AG10803 (cell line): ENCODE measurements at regions not wholly inside any gene's neighbourhood (a gene's known extent, or its start where the extent isn't known, plus 50 kb on each side); places are given as distances from the start of the nearest gene placed in this dataset.
A peak's percentile ranks its signal among the peaks of the same experiment; 100 is the strongest.

Source experiments
- DNase-seq: peaks from one replicate; pipeline ENCODE4 v3.0.0; 2010; ENCODE audit warnings: low read depth
- H3K4me3 ChIP-seq: 2 replicates; pipeline ENCODE4 v1.5.1; 2011; ENCODE audit warnings: mild to moderate bottlenecking, low read length, control low read depth
- CTCF ChIP-seq: conservative IDR thresholded peaks from 2 replicates; pipeline ENCODE4 v1.5.1; 2011; ENCODE audit warnings: mild to moderate bottlenecking, low read length, control low read depth, inconsistent platforms

DNA sequence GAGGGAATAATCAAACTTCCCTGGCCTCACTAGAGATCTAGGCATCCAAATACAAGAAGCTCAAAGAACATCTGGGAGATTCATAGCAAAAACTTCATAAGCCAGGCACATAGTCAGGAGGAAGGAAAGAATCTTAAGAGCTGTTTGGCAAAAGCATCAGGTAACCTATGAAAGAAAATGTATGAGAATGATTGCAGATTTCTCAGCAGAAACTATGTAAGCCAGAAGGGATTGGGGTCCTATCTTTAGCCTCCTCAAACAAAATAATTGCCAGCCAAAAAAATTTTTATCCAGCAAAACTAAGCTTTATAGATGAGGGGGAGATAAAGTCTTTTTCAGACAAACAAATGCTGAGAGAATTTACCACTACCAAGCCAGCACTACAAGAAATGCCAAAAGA lies 1036.3 kb downstream of the TBL1XR1 start:
- no peak for DNase-seq
- no peak for TF ChIP-seq CTCF
- no peak overlapping the region for H3K4me3 ChIP-seq

DNA sequence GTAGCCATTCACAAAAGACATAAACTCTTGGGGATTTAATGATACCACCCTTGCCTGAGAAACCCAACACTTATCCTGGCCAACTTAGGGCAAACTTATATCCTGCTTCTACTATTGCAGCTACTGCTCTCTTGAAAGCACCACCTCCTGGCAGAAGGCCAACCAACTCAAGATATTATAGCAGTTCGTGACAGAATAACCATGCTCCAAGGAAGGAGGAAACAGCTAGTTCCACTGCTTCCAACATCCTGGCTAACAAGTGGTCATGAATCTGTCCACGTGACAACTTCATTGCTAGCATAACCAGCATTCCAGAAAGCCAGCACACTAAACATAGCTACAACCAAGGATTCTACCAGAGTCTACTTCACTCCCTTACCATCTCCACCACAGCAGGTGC lies 1037.5 kb downstream of the TBL1XR1 start:
- TF ChIP-seq CTCF: no peak
- DNase-seq: peak; percentile 0

DNA sequence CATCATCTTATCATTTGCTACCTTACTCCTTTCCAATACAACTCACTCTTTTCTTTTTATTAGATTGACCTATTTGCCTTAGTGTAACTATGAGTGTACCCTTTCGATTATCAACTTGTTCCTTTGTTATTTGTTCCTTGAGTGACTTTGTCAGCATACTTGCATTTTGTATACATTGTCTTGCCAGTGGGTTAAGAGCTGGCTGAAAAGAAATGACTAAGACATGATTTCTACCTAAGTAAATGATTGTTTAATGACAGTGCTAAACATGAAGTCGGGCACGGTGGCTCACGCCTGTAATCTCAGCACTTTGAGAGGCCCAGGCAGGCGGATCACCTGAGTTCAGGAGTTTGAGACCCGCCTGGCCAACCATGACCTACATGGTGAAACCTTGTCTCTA lies 1042.3 kb downstream of the TBL1XR1 start:
- H3K4me3 ChIP-seq: no peak overlapping the region
- DNase-seq: no peak
- TF ChIP-seq CTCF: no peak

More for the DNA sequence above, 1037.5 kb downstream of the TBL1XR1 start:
- no peak overlapping the region for H3K4me3 ChIP-seq

DNA sequence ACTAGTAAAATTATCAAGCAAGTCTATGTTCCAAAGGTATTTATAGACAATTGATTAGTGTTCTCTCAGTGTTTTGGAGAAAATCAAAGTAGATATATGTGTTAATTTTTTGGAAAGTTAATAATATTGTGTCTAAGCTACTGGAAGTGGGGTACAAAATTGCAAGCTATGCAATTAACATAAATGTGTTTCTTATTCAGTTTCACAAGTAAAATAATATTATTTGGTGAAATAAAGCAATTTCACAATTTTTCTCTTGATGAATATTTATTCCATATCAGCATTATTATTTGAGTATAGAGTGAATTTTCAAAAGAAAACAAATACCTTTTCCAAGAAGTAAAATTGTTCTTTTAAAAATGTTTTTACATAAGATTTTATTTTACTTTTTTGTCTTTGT lies 1047.7 kb downstream of the TBL1XR1 start:
- no peak overlapping the region for H3K4me3 ChIP-seq
- TF ChIP-seq CTCF: no peak
- DNase-seq: no peak

GRCh38 chr3:176147251-176147650 lies 1050.0 kb downstream of the TBL1XR1 start:
- no peak overlapping the region for H3K4me3 ChIP-seq
- TF ChIP-seq CTCF: no peak
- no peak for DNase-seq

GRCh38 chr3:176141837-176142236 lies 1055.4 kb downstream of the TBL1XR1 start:
- no peak for DNase-seq
- no peak for TF ChIP-seq CTCF
- H3K4me3 ChIP-seq: no peak overlapping the region

GRCh38 chr3:176120507-176120906 lies 1076.8 kb downstream of the TBL1XR1 start:
- no peak overlapping the region for H3K4me3 ChIP-seq
- no peak for DNase-seq
- TF ChIP-seq CTCF: no peak
